ENCODE measurements at regions not wholly inside any gene's neighbourhood (a gene's known extent, or its start where the extent isn't known, plus 50 kb on each side); places are given as distances from the start of the nearest gene placed in this dataset.

DNA sequence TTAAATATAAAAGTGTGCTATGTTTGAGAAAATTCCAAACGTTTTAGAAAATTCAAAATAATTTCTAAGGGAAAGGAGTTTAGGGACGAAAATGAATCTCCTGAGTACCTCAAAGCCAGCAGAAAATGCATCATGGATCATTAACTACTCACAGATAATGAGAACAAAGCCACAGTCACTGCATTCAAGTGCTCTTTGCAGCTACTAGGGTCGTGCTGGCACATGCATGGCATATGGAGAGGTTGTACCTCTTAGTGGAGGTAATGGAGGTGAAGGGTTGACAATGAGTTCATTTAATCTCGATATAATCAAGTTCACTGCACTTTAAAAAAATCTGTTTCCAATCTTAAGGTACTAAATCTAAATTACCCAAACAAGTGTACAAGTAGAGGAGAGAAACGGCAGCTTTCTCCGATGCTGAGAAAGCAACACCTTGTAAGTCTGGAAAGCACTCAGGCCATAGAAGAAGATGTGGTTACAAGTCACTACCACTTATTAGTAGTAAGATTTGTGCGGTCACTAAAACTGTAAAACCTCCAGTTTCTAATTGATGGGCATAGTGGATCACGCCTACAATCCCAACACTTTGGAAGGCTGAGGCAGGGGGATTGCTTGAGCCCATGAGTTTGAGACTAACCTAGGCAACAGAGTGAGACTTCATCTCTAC lies 261.1 kb upstream of the ANO3 start:
- Mint-ChIP-seq H3K27ac (no peak overlapping the region), H3K4me1 (no peaks in the 10 kb centered on the region), H3K4me3 (no peak overlapping the region), H3K9me3 (peaks cover 4% of the 10 kb centered on the region), H3K27me3 (no peaks in the 10 kb centered on the region), H3K36me3 (no peaks in the 10 kb centered on the region)
- no peak for DNase-seq

DNA sequence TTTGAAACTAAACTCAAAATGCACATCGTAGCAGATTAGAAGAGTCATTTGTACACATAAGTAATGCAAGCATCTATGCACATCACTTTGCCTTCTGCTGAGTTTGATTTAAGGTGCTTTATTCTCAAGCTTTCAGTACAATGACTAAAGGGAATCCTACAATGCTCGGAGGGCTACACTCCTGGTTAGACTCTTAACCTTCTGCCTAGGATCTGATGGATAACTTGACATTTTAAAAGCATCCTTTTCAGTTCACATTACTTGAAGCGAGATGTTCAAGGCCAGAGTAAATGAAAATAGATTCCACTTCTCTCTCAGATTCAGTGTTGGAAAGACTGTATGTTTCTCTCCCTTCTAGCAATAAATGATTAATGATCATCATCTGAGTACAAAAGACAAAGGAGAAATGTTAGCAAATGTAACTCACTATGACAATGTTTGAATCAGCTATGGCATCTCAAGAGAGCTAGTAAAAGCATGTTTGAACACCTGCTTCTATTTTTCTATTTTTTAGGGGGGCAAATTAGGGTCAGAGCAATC lies 259.2 kb upstream of the ANO3 start:
- no peak for DNase-seq
- Mint-ChIP-seq H3K9me3 (peaks cover 4% of the 10 kb centered on the region), H3K4me1 (no peaks in the 10 kb centered on the region), H3K27me3 (no peaks in the 10 kb centered on the region), H3K36me3 (no peaks in the 10 kb centered on the region), H3K27ac (no peak overlapping the region), H3K4me3 (no peak overlapping the region)

DNA sequence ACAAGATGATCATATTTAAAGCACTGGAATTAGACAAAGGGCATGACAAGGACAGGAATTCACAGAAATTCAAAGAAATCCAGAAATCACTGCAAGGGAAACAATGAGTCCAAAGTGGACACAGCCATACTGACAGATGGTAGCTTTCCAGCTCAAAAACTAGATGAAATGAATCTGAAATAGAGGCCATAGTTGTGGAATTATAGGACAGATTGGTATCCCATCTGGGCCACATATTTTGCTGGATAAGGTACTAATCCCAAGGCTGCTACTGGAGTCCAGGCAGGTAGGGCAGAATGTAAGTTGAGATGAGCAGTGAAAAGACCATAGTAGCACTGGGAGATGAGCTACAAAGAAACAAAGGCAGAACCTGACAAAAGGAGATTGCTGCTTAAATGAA lies 258.3 kb upstream of the ANO3 start:
- Mint-ChIP-seq H3K27ac (no peak overlapping the region), H3K4me3 (no peak overlapping the region), H3K36me3 (no peaks in the 10 kb centered on the region), H3K4me1 (no peaks in the 10 kb centered on the region), H3K27me3 (no peaks in the 10 kb centered on the region), H3K9me3 (peaks cover 4% of the 10 kb centered on the region)
- no peak for DNase-seq

DNA sequence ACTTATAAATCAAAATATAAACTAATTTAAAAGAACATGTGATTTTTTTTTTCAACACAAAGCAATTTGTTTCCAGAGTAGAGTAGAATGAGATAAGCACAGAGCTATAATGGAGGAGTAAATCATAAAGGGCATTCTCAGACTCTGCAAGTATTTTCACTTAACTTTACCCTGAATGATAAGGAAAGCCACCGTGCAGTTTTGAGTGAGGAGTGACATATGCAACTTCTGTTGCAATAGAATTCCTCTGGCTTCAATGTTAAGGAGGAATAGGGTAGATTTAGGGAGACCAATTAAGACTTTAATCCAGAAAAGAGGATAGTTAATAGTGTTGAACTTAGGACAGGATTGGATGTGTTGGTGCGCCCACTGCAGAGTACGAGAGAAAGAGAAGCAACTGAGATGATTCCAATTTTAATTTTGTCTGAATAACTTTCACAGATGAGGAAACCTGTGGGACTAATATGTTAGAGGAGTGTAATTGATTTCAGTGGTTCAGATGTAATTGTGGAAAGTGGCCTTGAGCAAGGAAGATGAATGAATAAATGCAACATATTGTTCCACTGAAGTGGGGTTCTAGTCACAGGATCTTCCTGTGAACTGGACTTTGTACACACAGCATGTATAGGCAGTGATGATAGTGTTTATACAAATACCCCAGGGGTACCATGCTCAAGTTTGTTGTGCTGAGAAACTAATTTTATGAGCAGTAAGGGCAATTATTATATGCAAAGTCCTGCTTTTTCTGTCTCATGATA lies 255.5 kb upstream of the ANO3 start:
- Mint-ChIP-seq H3K27ac (no peak overlapping the region), H3K27me3 (no peaks in the 10 kb centered on the region), H3K4me3 (no peak overlapping the region), H3K36me3 (no peaks in the 10 kb centered on the region), H3K9me3 (peaks cover 2% of the 10 kb centered on the region), H3K4me1 (no peaks in the 10 kb centered on the region)
- DNase-seq = no peak

DNA sequence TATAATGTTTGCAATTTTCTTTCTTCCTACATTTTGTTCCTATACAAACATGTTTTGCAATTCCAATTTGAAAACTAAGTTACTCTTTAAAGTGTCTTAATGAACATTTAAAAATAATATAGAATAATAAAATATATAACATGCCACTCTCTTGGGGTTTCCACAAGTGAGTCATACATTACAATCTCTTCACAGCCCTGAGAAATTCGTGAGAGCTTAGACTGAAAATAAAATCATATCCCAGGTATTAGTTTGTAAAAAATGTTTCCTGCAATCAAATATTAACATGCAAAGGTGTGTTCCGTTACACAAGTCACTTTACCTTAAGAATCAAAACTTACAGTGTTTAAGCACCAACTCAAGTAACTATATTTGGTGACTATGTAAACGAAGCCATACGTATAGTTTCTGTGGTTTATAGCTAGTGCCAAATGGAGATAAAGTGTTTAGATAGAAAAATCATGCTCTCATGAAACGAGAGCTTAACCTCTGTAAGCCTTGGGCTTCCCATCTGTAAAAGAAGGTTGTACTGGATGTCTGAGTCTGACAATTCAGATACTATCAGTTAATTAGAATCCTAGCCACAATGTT lies 253.6 kb upstream of the ANO3 start:
- H3K27ac Mint-ChIP-seq = no peak overlapping the region
- DNase-seq = no peak
- no peak overlapping the region for H3K4me3 Mint-ChIP-seq
- peaks cover 2% of the 10 kb centered on the region for H3K9me3 Mint-ChIP-seq
- H3K27me3 Mint-ChIP-seq = no peaks in the 10 kb centered on the region
- H3K36me3 Mint-ChIP-seq = no peaks in the 10 kb centered on the region
- no peaks in the 10 kb centered on the region for H3K4me1 Mint-ChIP-seq

DNA sequence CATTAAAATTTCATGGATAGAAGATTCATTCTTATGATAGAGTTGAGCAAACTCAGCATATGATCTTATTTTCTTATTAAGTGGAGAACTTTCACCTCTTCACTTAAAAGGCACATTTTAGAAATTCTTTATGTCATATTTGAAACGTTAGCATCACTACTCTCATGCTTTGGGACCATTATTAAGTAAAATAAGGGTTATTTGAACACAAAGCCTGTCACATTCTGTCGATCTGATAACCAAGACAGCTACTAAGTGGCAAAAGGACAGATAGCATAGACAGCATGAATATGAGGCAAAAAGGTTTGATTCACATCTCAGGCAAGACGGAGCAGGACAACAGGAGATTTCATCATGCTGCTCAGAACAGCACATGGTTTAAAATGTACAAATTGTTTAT lies 247.6 kb upstream of the ANO3 start:
- H3K9me3 Mint-ChIP-seq = peaks cover 1% of the 10 kb centered on the region
- no peaks in the 10 kb centered on the region for H3K4me1 Mint-ChIP-seq
- H3K4me3 Mint-ChIP-seq = no peak overlapping the region
- DNase-seq = no peak
- H3K36me3 Mint-ChIP-seq = no peaks in the 10 kb centered on the region
- H3K27ac Mint-ChIP-seq = no peak overlapping the region
- no peaks in the 10 kb centered on the region for H3K27me3 Mint-ChIP-seq

DNA sequence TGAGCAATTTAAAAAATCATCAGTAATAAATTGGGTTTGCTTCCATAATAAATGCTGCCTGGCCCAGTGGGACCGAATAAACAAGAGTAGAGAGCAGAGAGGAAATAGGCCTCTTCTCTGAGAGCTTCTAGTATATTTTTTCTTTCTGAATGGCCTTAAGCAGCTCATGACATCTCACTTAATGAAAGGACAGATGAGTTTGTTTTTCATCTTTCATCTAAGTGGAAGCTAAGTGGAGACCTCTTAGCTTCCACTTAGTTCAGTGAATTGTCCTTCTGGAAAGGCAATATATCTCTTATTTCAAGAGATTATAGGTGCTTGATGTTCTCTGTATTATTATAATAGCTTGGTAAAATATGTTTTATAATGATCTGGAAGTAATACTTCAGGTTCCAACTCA lies 245.9 kb upstream of the ANO3 start:
- H3K4me3 Mint-ChIP-seq = no peak overlapping the region
- H3K4me1 Mint-ChIP-seq = no peaks in the 10 kb centered on the region
- no peak for DNase-seq
- no peak overlapping the region for H3K27ac Mint-ChIP-seq
- H3K9me3 Mint-ChIP-seq = peaks cover 1% of the 10 kb centered on the region
- no peaks in the 10 kb centered on the region for H3K36me3 Mint-ChIP-seq
- H3K27me3 Mint-ChIP-seq = no peaks in the 10 kb centered on the region

DNA sequence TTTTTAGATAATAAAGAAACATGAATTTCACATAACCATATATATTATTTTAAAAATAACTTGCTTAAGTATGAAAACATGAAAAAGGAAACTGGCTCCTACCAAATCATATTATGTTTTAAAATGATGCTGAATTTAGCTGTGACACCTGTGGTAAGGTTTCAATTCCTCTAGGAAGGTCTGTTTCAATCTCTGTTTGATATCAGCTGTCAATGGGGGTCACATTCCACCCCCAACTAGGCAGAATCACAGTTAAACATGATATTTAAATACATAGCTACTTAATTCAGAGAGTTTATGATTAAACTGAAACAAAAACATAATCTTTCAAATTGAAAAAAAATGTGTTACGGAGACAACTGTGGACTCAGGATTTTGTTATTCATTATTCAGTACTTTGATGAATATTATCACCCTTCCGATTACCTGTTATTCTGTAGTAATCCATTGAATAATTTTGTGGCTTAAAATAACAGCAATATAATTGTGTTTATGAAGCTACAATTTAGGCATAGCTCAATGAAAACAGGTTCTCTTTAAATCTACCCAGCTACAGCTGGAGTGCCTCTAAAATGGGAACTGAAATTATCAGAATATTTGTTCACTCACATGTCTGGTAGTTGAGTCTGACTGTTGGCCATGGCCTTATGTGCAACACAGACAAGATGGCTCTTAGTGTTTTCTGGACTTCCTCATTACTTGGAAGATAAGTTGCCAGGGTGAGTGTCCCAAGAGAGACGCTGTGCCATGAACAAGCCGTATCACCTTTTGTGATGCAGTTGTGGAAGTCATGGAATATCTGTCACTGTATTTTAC lies 244.6 kb upstream of the ANO3 start:
- H3K36me3 Mint-ChIP-seq = no peaks in the 10 kb centered on the region
- no peaks in the 10 kb centered on the region for H3K27me3 Mint-ChIP-seq
- DNase-seq = no peak
- H3K4me3 Mint-ChIP-seq = no peak overlapping the region
- peak overlapping the region; percentile 12 for H3K27ac Mint-ChIP-seq
- H3K4me1 Mint-ChIP-seq = no peaks in the 10 kb centered on the region
- H3K9me3 Mint-ChIP-seq = peaks cover 1% of the 10 kb centered on the region

DNA sequence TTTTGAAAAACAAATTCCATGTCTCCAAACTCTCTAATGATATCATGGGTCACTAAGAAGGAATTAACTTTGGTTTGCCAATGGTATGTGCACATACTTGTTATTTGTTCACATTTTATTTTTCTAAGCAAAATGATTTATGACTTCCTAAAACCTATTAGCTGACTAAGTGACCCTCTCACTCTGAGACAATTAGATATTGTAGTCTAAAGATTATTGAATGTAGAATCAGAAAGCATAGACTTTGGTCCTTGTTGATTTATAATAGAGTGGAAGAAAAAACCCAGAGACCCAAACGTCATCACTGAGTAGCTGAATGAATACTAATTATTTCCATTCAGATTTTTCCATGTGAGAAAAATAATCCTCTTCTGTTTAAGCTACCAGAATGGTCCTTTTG lies 243.5 kb upstream of the ANO3 start:
- H3K4me1 Mint-ChIP-seq = no peaks in the 10 kb centered on the region
- H3K27me3 Mint-ChIP-seq = no peaks in the 10 kb centered on the region
- H3K36me3 Mint-ChIP-seq = no peaks in the 10 kb centered on the region
- H3K9me3 Mint-ChIP-seq = peaks cover 1% of the 10 kb centered on the region
- no peak for DNase-seq
- H3K4me3 Mint-ChIP-seq = no peak overlapping the region
- no peak overlapping the region for H3K27ac Mint-ChIP-seq

DNA sequence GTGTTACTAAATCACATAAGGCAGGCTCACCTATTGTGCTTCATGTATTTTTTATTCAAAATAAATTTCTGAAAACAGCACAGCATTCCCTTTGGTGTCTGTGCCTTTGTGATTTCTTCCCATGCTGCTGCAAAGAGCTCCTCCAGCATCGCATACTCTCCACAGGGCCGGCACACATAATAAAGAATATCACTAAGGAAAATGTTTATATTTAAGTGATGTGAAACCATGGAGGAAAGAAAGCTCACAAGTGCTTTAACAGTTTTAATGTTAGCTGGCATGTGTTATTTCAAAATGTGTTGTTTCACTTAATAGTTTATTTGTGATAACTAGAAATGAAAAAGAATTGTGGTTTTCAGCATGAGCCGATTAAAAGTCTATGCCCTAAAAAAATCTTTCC lies 241.3 kb upstream of the ANO3 start:
- Mint-ChIP-seq H3K27ac (no peak overlapping the region), H3K9me3 (no peaks in the 10 kb centered on the region), H3K4me3 (no peak overlapping the region), H3K4me1 (no peaks in the 10 kb centered on the region), H3K36me3 (no peaks in the 10 kb centered on the region), H3K27me3 (no peaks in the 10 kb centered on the region)
- no peak for DNase-seq

DNA sequence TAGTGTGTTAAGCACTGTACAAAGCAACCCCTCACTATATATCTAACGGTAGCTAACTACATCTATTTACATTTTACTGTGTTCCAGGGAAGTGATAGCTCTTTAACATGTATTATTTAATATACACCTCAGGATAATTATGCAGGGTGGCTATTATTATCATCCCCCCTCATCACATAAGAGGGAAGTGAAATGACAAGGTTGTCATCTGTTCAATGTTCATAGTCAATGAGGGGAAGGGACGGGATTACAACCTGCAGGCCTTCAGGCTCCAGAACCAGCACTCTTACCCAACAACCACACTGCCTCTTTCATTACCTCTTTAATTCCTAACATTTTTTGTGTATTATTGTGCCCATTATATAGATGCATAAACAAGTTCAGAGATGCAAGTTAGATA lies 238.7 kb upstream of the ANO3 start:
- no peaks in the 10 kb centered on the region for H3K36me3 Mint-ChIP-seq
- H3K27me3 Mint-ChIP-seq = no peaks in the 10 kb centered on the region
- no peaks in the 10 kb centered on the region for H3K9me3 Mint-ChIP-seq
- DNase-seq = no peak
- H3K27ac Mint-ChIP-seq = no peak overlapping the region
- H3K4me1 Mint-ChIP-seq = no peaks in the 10 kb centered on the region
- H3K4me3 Mint-ChIP-seq = no peak overlapping the region

DNA sequence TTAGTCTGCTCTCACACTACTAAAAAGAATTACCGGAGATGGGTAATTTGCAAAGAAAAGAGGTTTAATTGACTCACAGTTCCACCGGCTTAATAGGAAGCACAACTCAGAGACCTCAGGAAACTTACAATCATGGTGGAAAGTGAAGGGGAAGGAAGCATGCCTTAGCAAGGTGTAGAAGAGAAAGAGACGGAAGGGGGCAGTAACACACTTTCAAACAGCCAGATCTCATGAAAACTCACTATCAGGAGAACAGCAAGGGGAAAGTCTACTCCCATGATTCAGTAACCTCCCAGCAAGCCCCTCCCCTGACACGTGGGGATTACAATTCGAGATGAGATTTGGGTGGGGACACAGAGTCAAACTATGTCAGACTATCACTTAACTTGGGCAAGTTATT lies 236.6 kb upstream of the ANO3 start:
- no peaks in the 10 kb centered on the region for H3K4me1 Mint-ChIP-seq
- H3K27ac Mint-ChIP-seq = no peak overlapping the region
- no peaks in the 10 kb centered on the region for H3K9me3 Mint-ChIP-seq
- no peaks in the 10 kb centered on the region for H3K36me3 Mint-ChIP-seq
- H3K4me3 Mint-ChIP-seq = no peak overlapping the region
- no peaks in the 10 kb centered on the region for H3K27me3 Mint-ChIP-seq
- no peak for DNase-seq

DNA sequence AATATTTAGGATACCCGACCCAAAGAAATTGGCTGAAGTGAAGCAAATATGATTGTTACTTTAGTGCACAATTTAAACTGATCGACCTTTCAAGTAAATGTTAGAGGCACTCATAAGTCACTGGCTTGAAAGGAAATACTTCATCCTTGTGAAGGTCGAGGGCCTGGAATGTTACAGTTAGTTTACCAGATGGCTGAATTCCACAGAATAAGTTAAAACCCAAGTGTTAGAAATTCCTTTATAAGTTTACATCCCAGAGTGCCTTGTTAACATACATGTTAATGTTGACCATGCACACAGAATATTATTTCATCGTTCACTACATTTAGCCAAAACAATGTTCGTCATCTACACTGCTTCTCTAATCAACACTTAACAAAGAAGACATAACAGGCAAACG lies 235.5 kb upstream of the ANO3 start:
- H3K27ac Mint-ChIP-seq = no peak overlapping the region
- no peak overlapping the region for H3K4me3 Mint-ChIP-seq
- no peaks in the 10 kb centered on the region for H3K36me3 Mint-ChIP-seq
- no peak for DNase-seq
- no peaks in the 10 kb centered on the region for H3K9me3 Mint-ChIP-seq
- no peaks in the 10 kb centered on the region for H3K27me3 Mint-ChIP-seq
- H3K4me1 Mint-ChIP-seq = no peaks in the 10 kb centered on the region

DNA sequence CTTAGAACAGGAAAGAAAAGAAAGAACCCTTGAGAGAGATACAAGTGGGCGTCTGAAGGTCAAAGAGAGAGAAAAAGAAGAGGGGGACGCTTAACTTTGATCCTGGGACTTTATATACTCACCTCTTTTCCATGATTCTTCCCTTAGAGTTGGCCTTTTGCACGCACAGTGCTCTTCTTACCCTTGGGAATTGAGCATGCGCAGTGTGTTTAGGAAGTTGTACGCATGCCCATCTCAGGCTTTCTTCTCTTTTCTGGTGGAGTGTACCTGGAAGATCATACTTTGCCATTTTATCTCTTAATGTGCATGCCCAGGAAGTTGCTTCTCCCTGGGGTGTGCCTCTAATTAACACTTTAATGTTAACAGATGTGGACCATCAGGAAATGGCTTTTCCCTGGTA lies 229.6 kb upstream of the ANO3 start:
- no peak overlapping the region for H3K4me3 Mint-ChIP-seq
- no peaks in the 10 kb centered on the region for H3K36me3 Mint-ChIP-seq
- DNase-seq = no peak
- no peaks in the 10 kb centered on the region for H3K27me3 Mint-ChIP-seq
- peaks cover 3% of the 10 kb centered on the region for H3K9me3 Mint-ChIP-seq
- H3K27ac Mint-ChIP-seq = no peak overlapping the region
- no peaks in the 10 kb centered on the region for H3K4me1 Mint-ChIP-seq

DNA sequence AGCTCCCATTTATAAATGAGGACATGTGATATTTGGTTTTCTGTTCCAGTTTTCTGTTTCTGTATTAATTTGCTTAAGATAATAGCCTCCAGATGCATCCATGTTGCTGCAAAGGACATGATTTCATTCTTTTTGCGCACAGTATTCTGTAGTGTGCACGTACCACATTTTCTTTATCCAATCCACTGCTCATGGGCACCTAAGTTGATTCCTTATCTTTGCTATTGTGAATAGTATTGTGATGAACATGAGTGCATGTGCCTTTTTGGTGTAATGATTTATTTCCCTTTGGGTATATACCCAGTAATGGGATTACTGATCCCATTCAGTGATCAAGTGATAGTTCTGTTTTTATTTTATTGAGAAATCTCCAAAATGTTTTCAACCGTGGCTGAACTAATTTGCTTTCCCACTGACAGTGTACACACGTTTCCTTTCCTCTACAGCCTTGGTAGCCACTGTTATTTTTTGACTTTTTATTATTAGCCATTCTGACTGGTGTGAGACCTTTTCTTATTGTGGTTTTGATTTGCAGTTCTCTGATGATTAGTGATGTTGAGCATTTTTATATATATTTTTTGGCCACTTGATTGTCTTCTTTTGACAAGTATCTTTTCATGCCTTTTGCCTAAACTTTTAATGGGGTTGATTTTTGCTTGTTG lies 226.0 kb upstream of the ANO3 start:
- no peak for DNase-seq
- H3K9me3 Mint-ChIP-seq = peaks cover 3% of the 10 kb centered on the region
- H3K36me3 Mint-ChIP-seq = no peaks in the 10 kb centered on the region
- no peaks in the 10 kb centered on the region for H3K27me3 Mint-ChIP-seq
- no peak overlapping the region for H3K27ac Mint-ChIP-seq
- no peak overlapping the region for H3K4me3 Mint-ChIP-seq
- H3K4me1 Mint-ChIP-seq = no peaks in the 10 kb centered on the region
